GM12891 (cell line): ENCODE measurements at regions not wholly inside any gene's neighbourhood (a gene's known extent, or its start where the extent isn't known, plus 50 kb on each side); places are given as distances from the start of the nearest gene placed in this dataset.

Source experiments
- POLR2A ChIP-seq: IDR thresholded peaks from 2 replicates; pipeline ENCODE4 v1.6.1; 2011; ENCODE audit warnings: low read depth, low read length, control low read depth
- POLR2AphosphoS5 ChIP-seq: IDR thresholded peaks from 2 replicates; pipeline ENCODE4 v1.6.1; 2011; ENCODE audit warnings: low read depth, low read length, control low read depth

- 0 out of 2 replicates have a peak, but pooled peaks have one; percentile 22 for TF ChIP-seq POLR2AphosphoS5
- peak; percentile 59; the same call in 1 of the 2 replicates for TF ChIP-seq POLR2A
These were observed 56.4 kb upstream of the ECHDC3 start for GRCh38 chr10:11685787-11686218.
